Middle frontal gyrus (tissue), 1 donor: ENCODE measurements at regions not wholly inside any gene's neighbourhood (a gene's known extent, or its start where the extent isn't known, plus 50 kb on each side); places are given as distances from the start of the nearest gene placed in this dataset.
"Not testable (repeated sequence)": the region's sequence is repeated elsewhere in the genome, so short reads cannot be mapped to it uniquely, and the experiment has no call there.

Experiments used
- DNase-seq: peaks from one replicate; pipeline ENCODE4 v3.0.0-alpha.2; 2015; ENCODE audit warnings: low spot score; ENCODE audit errors: extremely low spot score

DNA sequence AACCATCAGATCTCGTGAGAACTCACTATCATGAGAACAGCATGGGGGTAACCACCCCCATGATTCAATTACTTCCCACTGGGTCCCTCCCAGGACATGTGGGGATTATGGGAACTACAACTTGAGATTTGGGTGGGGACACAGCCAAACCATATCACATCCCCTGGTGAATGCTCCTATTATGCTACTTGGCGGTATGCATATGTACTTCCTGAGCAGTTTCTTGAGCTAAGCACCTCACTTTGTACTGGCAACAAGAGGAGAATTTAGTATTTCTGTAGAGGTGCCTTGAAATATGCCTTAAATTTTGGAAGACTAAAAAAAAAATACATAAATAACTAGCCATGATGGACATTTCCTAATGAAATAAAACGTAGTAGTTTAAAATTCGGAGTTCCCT lies 327.2 kb upstream of the CITED2 start:
- DNase-seq: no peak

DNA sequence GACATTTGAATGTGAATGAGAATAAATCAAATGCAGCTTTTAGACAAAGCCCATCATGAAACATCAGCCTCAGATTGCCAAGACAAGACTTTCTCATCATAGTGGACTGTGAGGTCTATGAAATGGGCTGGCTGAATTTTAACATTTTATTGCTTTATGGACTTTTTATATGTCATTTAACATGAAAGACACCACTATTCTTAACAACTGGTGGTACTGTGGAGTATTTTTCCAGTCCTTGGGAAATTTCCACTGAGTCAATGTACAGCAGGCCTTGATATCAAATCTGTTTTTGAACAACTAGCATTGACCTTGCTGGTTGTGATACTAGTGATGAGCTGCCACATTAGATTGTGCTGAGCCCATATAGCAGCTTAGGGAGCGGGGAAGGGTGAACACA lies 326.6 kb upstream of the CITED2 start:
- DNase-seq: no peak

DNA sequence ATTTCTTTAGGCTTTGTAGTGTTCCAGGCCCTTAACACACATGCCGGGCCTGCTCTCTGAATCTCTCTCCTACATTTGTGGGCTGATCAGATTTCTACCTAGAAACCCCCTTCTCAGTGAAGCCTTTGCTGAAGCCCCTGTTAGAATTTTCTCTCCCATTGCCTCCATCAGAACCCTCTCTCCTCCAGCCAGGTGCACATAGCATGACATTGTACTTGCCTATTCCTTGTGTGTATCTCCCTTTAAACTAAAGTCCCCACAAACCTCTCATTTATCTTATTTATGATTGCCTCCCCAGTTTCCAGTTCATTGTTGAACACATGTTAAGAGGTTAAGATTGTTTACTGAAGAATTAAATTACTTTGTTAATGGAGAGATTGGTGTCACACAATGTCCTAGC lies 325.5 kb upstream of the CITED2 start:
- DNase-seq: no peak

DNA sequence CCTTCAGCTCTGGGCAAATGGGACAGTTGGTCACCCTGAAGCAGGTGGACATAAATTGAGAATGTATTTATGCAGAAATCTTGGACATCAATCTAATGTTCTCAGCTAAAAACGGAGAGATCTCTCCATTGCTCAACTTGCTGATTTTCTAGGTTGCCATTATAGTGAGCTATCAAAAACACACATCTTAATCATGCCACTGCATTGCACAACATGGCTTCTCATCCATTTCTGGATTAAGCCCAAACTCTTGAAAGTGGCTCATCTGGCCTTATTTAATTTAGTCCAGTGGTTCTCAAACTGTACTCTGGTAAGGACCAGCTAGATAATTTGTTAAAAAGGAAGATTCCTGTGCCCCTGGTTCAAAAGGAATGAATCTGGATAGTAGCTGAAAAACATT lies 324.9 kb upstream of the CITED2 start:
- DNase-seq: no peak

DNA sequence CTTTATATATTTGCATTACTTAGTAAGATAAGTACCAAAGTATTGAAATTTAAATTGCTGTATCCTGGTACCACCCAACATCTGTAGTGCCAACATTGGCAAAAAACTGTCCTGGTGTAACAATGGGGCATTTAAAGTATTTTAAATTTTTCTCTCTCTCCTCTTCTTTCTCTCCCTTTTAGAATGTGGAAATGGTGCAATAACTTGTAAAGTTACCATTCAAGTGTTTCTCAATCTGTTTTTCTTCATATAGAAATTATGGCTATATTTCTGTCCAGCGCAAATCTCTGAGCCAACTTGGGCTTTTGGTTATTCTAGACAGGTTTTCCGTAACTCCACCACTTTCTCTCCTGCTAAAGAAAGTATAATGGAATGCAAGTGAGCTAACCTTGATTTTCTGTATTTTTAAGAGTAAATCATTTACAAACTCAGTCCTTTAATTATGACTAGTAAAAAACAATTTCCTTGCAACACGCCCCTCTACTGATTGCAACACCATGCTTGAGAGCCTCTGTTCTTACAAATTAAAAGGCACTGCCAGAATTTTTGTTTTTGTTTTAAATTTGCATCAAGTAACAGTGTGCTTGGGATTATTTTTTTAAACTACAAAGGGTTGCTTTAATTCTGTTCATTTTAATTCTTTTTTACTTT lies 324.2 kb upstream of the CITED2 start:
- no peak for DNase-seq

DNA sequence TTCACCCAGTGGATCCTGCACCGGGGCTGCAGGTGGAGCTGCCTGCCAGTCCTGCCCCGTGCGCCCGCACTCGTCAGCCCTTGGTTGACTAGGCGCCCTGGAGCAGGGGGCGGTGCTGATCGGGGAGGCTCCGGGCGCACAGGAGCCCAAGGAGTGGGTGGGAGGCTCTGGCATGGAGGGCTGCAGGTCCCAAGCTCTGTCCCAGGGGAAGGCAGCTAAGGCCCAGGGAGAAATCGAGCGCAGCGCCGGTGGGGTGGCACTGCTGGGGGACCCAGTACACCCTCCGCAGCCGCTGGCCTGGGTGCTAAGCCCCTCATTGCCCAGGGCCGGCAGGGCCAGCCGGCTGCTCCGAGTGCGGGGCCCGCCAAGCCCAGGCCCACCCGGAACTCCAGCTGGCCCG lies 323.4 kb upstream of the CITED2 start:
- not testable (repeated sequence) for DNase-seq

DNA sequence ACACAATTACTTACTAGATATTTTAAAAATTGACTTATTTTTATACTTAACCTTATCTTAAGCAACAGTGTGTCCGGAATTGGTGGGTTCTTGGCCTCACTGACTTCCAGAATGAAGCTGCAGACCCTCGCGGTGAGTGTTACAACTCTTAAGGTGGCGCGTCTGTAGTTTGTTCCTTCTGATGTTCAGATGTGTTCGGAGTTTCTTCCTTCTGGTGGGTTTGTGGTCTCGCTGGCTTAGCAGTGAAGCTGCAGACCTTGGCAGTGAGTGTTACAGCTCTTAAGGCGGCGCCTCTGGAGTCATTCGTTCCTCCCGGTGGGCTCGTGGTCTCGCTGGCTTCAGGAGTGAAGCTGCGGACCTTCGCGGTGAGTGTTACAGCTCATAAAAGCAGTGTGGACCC lies 322.5 kb upstream of the CITED2 start:
- DNase-seq: not testable (repeated sequence)

DNA sequence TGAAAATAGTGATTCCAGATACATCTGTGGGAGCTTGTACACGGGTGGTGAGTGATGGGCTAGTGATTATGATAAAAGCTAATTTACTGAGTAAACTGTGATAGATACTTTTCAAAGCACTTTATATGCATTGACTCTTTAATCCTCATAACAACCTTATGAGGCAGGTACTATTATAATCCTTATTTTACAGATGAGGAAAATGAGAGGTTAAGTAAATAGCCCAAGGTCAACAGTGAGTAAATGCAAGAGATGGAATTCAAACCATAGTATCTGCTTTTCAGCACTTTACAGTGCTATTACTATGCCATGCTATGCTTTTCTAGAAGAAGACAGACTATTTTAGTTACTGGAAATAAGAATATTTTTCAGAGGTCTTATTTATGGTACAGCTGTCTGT lies 320.9 kb upstream of the CITED2 start:
- no peak for DNase-seq

DNA sequence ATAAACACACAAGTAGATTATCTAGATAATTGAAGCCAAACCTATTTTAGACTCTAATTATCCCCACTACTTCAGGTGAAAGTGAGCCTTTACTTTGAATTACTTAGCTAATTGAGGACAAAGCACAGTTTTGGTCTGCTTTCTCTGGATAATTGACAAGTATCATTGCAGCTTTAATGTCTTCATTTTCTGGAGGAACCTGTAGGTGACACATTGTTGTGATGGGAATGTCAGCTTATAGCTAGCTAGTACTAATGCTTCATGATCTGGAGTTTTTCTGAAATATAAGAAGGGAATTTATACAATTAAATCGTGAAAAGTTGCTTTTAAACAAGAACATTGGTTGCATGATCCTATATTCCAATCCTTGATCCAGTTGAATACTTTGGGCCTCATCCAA lies 319.3 kb upstream of the CITED2 start:
- no peak for DNase-seq

DNA sequence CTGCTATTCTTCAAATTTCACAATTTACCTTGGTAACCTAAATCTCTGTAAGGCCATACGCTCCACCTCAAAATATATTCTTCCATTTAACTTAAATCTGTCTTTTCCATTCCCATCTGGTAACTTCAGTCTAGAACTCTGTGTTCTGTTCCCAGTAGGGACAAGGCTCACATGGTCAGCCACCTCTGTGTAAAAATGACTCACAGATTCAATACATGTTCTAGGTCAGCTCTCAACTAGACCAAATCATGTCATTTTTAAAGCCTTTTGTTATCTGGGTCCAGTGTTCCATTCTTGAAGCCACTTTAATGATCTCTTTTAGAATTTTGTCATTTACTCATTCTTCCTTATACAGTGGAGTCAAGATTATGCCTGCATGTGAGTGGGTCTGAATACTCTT lies 315.6 kb upstream of the CITED2 start:
- no peak for DNase-seq

DNA sequence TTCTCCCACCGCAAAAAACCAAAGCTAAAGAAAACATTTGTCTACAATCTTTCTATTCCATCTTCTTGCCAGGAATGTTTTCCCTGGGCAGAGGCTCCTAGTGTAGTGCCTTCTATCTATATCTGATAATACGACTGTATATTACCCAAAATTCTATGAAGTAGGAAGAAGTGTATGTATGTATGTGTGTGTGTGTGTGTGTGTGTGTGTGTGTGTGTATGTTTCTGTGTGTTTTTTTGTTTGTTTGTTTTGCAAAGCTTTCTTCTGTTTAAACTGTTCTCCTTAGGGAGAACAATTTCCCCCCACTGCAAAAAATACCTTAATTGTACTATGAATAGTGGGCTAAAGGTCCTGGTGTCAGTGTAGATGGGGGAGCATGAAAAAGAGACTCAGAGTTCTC lies 312.6 kb upstream of the CITED2 start:
- no peak for DNase-seq

DNA sequence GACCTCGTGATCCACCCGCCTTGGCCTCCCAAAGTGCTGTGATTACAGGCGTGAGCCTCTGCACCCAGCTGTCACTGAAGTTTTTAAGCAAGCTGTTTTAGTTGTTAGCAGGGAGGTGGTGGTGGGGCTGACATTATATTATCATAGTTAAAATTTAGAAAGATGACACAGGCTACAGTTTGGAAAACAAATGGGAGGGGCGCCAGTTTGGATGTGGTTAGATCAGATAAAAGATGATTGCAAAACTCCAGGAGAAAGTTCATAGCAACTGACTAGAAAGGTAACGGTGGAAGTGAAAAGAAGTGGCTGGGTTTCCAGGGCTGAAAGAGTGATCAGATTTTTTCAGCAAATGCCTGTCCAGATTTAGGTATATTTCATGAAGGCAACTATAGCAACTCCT lies 311.9 kb upstream of the CITED2 start:
- DNase-seq: no peak

DNA sequence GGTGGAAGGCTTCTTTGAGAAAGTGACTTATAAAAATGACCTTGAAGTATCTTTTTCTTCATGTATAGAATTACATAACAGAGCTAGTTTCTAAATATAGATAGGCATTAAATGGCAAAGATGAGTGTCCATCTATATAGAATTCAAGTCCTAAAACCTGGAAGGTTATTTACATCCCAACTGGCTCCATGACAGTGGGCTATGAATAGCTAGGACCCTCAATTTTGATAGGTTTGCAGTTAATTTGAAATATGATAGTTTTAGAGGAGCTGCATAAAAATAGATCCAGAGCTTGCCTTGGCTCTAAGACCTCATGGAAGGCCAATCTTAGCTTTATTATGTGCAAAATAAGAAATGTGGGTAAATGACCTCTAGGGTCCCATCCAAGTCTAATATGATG lies 310.6 kb upstream of the CITED2 start:
- no peak for DNase-seq

DNA sequence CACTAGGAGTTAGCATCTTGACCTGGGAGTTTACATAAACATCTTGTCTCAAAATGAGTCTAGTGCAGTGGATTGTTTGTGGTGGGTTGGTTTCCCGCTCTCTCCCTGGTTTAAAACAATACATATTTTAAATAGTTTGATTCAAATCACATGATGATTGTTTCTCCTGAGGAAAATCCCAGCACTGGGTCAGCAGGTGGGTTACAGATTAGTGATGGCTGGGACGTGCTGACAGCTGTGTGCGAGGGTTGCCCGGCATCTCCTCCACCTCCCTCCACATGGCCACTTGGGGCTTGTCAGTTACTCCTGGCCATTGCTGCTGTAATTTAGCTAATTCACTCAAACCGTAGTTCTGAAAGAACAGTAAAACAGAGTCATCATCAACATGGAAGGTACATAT lies 306.4 kb upstream of the CITED2 start:
- no peak for DNase-seq

DNA sequence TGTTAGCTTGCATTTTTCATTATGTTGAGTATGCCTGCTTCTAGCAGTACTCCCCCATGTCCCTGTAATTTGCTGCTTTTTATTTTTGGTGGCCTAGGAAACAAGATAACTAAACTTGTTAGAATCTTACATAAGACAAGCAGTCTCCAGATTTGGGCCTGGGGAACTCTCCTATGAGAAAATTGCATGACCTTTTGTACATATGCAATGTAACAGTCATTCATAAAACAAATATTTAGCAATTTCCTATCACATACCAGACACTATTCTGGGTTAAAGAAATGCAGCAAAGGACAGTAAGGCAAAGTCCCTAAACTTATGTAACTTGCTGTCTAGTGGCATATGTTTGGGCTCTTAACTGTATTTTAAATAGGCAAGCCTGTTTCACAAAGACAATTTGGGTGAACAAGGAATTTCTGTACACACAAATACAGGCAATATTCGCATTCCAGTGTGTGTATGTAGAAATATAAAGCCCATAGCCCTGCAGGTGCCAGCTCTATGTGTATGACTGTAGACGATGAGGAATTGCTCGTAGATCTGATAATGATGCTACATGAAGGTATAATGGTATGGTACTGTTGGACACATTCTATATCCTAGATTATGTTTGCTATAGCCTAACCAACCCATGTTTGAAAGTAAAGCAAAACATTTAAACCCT lies 305.2 kb upstream of the CITED2 start:
- peak; percentile 31 for DNase-seq

DNA sequence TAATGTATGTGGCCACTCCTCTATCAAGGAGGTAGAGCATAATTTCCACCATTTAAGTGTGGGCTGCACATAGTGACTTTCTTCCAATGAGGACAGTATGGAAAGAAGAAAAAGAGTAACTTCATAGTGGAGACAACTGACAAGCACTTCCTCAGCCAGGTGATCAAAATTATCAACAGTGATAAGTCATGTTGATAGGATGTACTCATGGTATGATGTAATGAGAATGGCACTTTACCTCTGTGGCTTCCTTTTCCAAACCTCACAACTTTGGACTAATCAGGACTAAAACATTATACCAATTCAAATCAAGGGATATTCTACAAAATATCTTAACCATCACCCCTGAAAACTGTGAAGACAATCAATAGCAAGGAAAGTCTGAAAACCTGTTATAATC lies 302.3 kb upstream of the CITED2 start:
- DNase-seq: no peak

DNA sequence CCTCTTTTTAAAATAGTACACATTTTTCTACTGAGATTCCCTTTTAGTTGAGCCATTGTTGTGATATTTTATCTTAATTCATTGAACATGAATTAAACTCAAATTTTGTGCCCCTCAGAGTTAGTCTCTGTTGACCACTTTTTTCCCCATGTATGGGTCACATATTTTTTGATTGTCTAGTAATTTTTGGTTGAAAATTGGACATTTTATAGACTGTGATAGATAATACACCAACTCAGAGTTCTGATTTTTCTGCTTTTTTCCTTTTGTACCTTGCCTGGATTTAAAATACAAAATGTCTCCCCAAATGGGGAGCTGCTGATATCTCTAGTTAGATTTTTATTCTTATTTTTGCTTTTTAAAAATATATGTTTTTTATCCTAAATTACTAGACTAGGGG lies 291.8 kb upstream of the CITED2 start:
- DNase-seq: no peak

DNA sequence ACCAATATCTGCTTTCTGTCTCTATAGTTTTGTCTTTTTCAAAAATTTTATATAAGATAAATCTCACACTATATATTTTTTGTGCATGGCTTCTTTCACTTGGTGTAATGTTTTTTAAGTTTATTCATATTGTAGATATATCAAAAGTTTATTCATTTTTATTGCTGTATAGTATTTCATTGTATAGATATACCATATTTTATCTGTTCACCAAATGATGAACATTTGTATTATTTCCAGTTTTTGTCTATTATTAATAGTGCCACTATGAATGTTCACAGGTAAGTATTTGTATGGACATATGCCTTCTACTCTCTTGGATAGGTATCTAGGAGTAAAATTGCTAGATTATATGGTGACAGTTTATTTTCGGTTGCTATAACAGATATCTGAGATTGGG lies 289.5 kb upstream of the CITED2 start:
- no peak for DNase-seq

DNA sequence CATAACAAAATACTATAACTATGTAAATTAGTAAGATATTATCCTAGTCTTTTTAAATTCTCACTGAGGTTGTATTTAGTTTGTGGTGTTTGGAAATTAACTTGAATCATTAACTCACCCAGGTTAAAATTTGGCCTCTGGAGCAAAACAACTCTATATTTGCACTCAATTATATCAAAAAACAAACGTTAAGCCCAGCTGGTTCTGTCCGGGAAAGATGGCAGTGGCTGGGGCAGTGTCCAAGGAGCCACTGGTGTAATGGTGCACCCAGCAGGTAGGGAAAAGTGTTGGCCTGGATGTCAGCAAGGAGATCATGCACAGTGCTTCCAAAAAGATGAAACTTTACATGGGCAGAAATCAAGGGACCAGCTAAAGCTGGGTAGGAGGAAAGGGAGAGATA lies 285.3 kb upstream of the CITED2 start:
- DNase-seq: no peak

DNA sequence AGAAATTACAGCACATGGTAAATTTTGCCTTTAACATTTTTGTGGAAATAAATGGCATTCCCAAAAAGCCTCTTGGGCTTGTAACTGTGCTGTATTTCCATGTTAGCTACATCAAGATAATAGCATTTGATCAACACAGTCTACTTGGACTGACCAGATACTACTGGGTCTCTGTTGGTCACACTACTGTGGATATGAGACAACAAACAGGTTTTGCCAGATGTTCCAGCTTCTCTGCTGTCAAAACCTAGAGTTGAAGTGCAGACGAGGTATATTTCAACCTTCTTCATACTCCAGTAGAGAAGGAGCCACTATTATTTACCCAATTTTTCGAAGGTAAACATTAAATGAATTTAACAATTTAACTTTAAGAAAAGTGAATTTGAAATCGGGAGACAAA lies 284.7 kb upstream of the CITED2 start:
- DNase-seq: no peak

DNA sequence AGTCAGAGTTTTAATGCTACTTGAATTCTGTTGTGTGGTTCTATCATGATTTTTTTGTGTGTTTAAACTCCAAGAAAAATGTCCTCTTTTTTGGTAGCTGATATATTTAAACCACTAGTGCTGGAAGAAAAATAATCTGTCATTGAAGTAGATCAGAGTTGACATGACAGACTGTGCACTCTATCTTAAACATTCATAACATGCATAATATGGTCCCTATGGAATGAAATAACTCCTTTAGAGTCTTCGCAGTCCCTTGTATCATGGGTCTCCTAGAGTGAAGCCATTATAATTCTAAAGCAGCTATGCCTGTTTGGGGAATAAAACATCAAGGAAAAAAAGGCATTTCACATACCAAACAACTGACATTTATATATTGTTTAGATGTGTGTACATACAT lies 282.7 kb upstream of the CITED2 start:
- no peak for DNase-seq

DNA sequence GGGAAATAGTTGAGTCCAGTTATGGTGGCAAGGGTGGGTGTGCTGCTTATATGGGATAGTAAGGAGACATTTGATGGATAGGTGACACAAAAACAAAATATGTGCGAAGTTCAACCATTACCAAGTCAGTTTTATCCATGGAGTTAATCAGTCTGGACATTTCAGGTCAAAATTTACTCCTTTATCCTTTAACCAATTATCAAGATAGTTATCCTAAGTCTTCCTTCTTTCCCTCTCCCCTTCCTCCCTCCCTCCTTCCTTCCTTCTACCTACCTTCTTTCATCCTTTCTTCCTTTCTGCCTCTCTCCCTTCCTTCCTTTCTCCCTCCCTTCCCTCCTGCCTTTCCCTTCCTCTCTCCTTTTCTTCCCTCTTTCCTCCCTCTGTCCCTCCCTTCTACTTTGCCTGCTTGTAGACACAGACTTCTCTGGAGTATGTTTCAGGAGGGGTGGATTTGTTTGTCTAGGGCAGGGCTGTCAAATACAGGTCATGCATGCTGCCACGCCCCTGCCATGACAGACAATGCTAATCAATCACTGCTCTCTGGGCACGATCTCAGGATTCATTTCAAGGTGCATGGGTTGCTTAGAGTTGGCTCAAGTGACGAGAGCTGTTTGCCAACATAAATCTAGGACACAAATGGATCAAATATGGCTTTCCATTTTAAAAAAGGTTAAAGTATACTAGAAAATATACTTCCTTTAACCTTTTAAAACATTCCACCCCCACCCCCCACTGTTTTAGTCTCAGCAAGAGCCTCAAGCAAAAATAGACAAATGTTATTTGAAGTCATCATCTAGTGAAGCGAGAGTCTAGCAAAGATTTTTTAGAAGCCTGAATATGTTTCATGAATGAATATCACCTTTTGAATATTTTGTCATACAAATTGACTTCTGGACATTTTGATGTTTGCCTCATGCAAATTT lies 281.6 kb upstream of the CITED2 start:
- no peak for DNase-seq
